Heart left ventricle (tissue), 16 donors: ENCODE measurements at regions not wholly inside any gene's neighbourhood (a gene's known extent, or its start where the extent isn't known, plus 50 kb on each side); places are given as distances from the start of the nearest gene placed in this dataset.

Experiments
- ATAC-seq, 4 donors: fragments of 200-7000 bp; cut with Tn5 transposase; one replicate each; pipeline ENCODE4 v1.9.1; 2020 to 2022; ENCODE audit warnings: moderate library complexity in 4 of 4, mild to moderate bottlenecking in 3 of 4, moderate number of reproducible peaks in 1 of 4
- DNase-seq, 5 donors: peaks; one replicate each; pipeline ENCODE4 v3.0.0-alpha.2; 2020
- H3K27ac ChIP-seq, 12 donors: fragments of 200-600 bp; sonication (generic) in 4 of 12; one replicate each; pipeline versions ENCODE4 v1.5.0 to v1.8.0; 2016 to 2022; ENCODE audit warnings: mild to moderate bottlenecking in 2 of 12
- H3K27me3 ChIP-seq, 9 donors: fragments of 200-600 bp; sonication (generic) in 2 of 9; one replicate each; pipeline versions ENCODE4 v1.5.1 to v1.8.0; 2016 to 2022; ENCODE audit warnings: mild to moderate bottlenecking in 3 of 9
- H3K36me3 ChIP-seq, 9 donors: fragments of 200-600 bp; sonication (generic) in 2 of 9; one replicate each; pipeline versions ENCODE4 v1.5.0 to v1.8.0; 2018 to 2022; ENCODE audit warnings: mild to moderate bottlenecking in 2 of 9
- H3K4me1 ChIP-seq, 12 donors: fragments of 200-600 bp; sonication (generic) in 4 of 12; one replicate each; pipeline versions ENCODE4 v1.5.0 to v1.8.0; 2016 to 2022; ENCODE audit warnings: mild to moderate bottlenecking in 3 of 12
- H3K4me3 ChIP-seq, 12 donors: fragments of 200-600 bp; sonication (generic) in 4 of 12; one replicate each; pipeline versions ENCODE4 v1.5.0 to v1.8.0; 2017 to 2022; ENCODE audit warnings: mild to moderate bottlenecking in 9 of 12, moderate library complexity in 4 of 12
- H3K9me3 ChIP-seq, 12 donors: fragments of 200-600 bp; sonication (generic) in 4 of 12; one replicate each; pipeline versions ENCODE4 v1.5.0 to v1.8.0; 2016 to 2022; ENCODE audit warnings: mild to moderate bottlenecking in 1 of 12
- POLR2A ChIP-seq, 2 donors: fragments of 450-650 bp; IDR thresholded peaks; one replicate each; pipeline ENCODE4 v1.6.1; 2017; ENCODE audit warnings: antibody characterized with exemption in 2 of 2, mild to moderate bottlenecking in 2 of 2, moderate library complexity in 2 of 2
- WGBS, 4 donors: extraction: QIAGEN DNeasy Blood & Tissue Kit in 2 of 4; methylation state at CpG; one replicate each; pipeline versions ENCODE4 v1.1.5 to v1.1.7; 2013 to 2018; 5-methylcytosine and 5-hydroxymethylcytosine counted together
- intact Hi-C, 10 donors: fragments of 100-400 bp; cut with DNase I; formaldehyde crosslinking; loops; one replicate each; pipeline versions ENCODE4 v1.11.1 to v1.14.2; 2022
- TF ChIP-seq, protein P1 (sequence below), 12 donors: fragments of 200-600 bp; sonication (generic) in 4 of 12; IDR thresholded peaks; one replicate each; pipeline versions ENCODE4 v1.5.0 to v1.8.0; 2018 to 2022; ENCODE audit warnings: antibody characterized with exemption in 12 of 12, mild to moderate bottlenecking in 5 of 12
- donor health status: ischemic (EF 13 %, LVEDD 7.1; RV severe dilation, severe dysfunction).
- donor health status: healthy with polysubstance abuse.
- donor health status: DM: no; HTN: yes; CAD: no.
- donor health status: DM: no; HTN: no; CAD: no.
- donor health status: ischemic (EF 25% LVEDD 6.9; RV normal size, moderate dysfunction).
- donor health status: ischemic (EF 25% LVEDD 5.7; RV mildly dilated, moderate dysfunction).
- donor health status: healthy.
- donor health status: DM: yes; HTN: yes; CAD: no.
- donor health status: ischemic (EF 35%, LVEDD 5.7; RV mildly dilated, moderate dysfunction).
- donor health status: nonischemic (EF 11% LVEDD 7.7; RV severe dilation, severe dysfunction).
- donor health status: DM: yes; HTN: yes; CAD: no.
- donor health status: PGD.
- donor health status: ischemic (EF 29% LVEDD 5.4; RV normal size, mild dysfunction).
- donor health status: nonischemic (EF 23%, LVEDD 6.1; RV moderate dilation, normal function).

DNA sequence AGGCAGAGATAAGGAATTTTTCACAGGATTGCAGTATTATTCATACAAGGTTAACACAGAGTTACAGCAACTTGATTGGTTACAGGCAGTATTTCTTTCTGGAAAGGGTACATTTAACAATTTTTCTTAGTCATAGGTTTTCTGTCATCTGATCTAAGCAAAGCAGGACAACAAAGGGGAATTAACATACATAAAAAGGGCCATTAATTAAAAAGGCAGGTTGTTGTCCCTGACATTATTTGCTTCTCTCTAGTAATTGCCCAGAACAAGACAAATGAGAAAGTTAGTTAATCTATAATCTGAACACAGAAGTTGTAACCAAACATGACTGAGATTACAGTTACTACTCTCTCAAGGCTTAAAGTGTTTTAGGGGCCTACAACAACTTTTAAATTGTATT is 291.4 kb upstream of the LRRTM4 start:
- ATAC-seq = no peak
- intact Hi-C loops = no loop called here

DNA sequence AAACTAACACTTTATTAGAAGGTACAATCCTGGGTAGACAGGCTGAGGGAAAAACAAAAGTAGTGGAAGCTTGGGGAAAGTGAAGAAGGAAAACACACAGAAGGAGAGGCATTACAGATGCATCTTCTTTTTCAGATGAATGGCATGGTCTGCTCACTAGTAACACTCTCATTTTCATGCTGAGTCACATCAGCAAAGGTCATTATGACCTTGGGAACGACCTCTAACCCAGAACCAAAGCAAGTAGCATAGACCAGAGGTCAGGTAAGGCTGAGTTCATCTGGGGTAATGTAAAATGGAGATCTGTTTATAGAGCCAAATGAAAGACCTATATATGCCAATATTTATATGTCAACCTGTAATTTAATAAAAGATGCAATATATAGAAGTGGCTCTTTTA is 294.4 kb upstream of the LRRTM4 start:
- Histone ChIP-seq H3K4me3 (no peak overlapping the region), H3K36me3 (no peaks in the 10 kb centered on the region), H3K9me3 (peaks cover 0 to 7% (median 0%) of the 10 kb centered on the region in 12 donors), H3K4me1 (no peaks in the 10 kb centered on the region), H3K27me3 (no peaks in the 10 kb centered on the region), H3K27ac (no peak overlapping the region)
- 13 to 26% (median 21%) methylated on average over 1 of the region's 1 CpG for WGBS, 4 donors
- ATAC-seq = no peak
- TF ChIP-seq, protein P1, sequence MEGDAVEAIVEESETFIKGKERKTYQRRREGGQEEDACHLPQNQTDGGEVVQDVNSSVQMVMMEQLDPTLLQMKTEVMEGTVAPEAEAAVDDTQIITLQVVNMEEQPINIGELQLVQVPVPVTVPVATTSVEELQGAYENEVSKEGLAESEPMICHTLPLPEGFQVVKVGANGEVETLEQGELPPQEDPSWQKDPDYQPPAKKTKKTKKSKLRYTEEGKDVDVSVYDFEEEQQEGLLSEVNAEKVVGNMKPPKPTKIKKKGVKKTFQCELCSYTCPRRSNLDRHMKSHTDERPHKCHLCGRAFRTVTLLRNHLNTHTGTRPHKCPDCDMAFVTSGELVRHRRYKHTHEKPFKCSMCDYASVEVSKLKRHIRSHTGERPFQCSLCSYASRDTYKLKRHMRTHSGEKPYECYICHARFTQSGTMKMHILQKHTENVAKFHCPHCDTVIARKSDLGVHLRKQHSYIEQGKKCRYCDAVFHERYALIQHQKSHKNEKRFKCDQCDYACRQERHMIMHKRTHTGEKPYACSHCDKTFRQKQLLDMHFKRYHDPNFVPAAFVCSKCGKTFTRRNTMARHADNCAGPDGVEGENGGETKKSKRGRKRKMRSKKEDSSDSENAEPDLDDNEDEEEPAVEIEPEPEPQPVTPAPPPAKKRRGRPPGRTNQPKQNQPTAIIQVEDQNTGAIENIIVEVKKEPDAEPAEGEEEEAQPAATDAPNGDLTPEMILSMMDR (IDR thresholded peaks at IDR 0.05) = no peak
- no peak for TF ChIP-seq POLR2A (IDR thresholded peaks at IDR 0.05)
- no peak for DNase-seq
- intact Hi-C loops = no loop called here

More for the DNA sequence above, 291.4 kb upstream of the LRRTM4 start:
- Histone ChIP-seq H3K27me3 (no peaks in the 10 kb centered on the region), H3K9me3 (peaks cover 0 to 20% (median 0%) of the 10 kb centered on the region in 12 donors), H3K4me1 (no peaks in the 10 kb centered on the region), H3K27ac (no peak overlapping the region), H3K4me3 (no peak overlapping the region), H3K36me3 (no peaks in the 10 kb centered on the region)
- no peak for DNase-seq
- TF ChIP-seq, protein P1 (IDR thresholded peaks at IDR 0.05) = no peak
- no peak for TF ChIP-seq POLR2A (IDR thresholded peaks at IDR 0.05)

DNA sequence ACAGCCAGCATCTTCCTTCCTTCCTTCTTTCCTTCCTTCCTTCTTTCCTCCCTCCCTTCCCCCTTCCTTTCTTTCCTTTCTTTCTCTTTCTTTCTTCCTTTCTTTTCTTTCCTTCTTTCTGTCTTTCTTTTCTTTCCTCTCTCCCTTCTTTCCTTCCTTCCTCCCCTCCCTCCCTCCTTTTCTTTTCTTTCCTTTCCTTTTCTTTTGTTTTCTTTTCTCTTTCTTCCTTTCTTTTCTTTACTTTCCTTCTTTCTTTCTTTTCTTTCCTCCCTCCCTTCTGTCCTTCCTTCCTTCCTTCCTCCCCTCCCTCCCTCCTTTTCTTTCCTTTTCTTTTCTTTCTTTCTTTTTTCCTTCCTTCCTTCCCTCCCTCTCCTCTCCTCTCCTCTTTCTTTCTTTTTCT is 296.0 kb upstream of the LRRTM4 start:
- DNase-seq (no peak), ATAC-seq (no peak)
- H3K36me3 ChIP-seq = no peaks in the 10 kb centered on the region

DNA sequence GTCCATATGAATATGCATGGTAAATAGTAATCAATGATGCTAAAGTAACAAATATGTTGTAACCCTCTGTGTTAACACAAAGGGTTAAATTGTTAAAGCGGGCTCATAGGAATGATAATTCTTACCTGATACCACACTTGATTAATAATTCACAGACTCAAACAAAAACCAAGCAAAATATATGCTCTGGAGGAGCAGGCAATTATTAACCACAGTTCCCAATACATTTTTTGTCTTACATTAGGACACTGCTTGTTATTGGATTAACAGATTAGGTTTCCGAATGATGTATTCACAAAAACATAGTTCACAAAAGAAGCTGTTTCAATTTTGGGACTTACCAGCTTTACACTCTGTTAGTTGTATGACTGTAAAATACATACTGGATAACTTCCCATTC is 300.9 kb upstream of the LRRTM4 start:
- 73 to 84% (median 82%) methylated on average over 2 of the region's 2 CpGs for WGBS, 4 donors
- Histone ChIP-seq H3K4me1 (no peaks in the 10 kb centered on the region), H3K36me3 (no peaks in the 10 kb centered on the region), H3K4me3 (no peak overlapping the region), H3K27ac (no peak overlapping the region), H3K9me3 (peaks cover 0 to 16% (median 6%) of the 10 kb centered on the region in 12 donors), H3K27me3 (no peaks in the 10 kb centered on the region)
- intact Hi-C loops = no loop called here
- no peak for DNase-seq
- TF ChIP-seq, protein P1 (IDR thresholded peaks at IDR 0.05) = no peak
- TF ChIP-seq POLR2A (IDR thresholded peaks at IDR 0.05) = no peak
- ATAC-seq = no peak

More for the DNA sequence above, 296.0 kb upstream of the LRRTM4 start:
- Histone ChIP-seq H3K27ac (no peak overlapping the region), H3K4me1 (no peaks in the 10 kb centered on the region), H3K4me3 (no peak overlapping the region), H3K9me3 (peaks cover 0 to 4% (median 0%) of the 10 kb centered on the region in 12 donors), H3K27me3 (no peaks in the 10 kb centered on the region)
- TF ChIP-seq, protein P1 (IDR thresholded peaks at IDR 0.05) = no peak
- no peak for TF ChIP-seq POLR2A (IDR thresholded peaks at IDR 0.05)
- intact Hi-C loops = no loop called here
